Thoracic aorta (tissue), 2 donors: ENCODE measurements at regions not wholly inside any gene's neighbourhood (a gene's known extent, or its start where the extent isn't known, plus 50 kb on each side); places are given as distances from the start of the nearest gene placed in this dataset.

Experiments used
- ATAC-seq: fragments of 150-250 bp; one replicate; pipeline ENCODE4 v1.8.0; 2017; ENCODE audit warnings: low read depth; ENCODE audit not compliant: insufficient number of reproducible peaks, low FRiP score
- DNase-seq: peaks from one replicate; pipeline ENCODE4 v3.0.0-alpha.2; 2020; ENCODE audit warnings: low spot score
- H3K27ac ChIP-seq, 2 donors: fragments of 200-600 bp; sonication (generic); 1 replicate in 1 of 2; 2 replicates in 1 of 2; pipeline ENCODE4 v1.5.1; 2016; ENCODE audit warnings: mild to moderate bottlenecking in 2 of 2, moderate library complexity in 2 of 2
- H3K27me3 ChIP-seq: fragments of 200-600 bp; sonication (generic); replicated peaks from 2 replicates; pipeline ENCODE4 v1.6.0; 2016; ENCODE audit warnings: mild to moderate bottlenecking; ENCODE audit not compliant: insufficient read depth
- H3K36me3 ChIP-seq: fragments of 200-600 bp; sonication (generic); one replicate; pipeline ENCODE4 v1.5.1; 2016
- H3K4me1 ChIP-seq, 2 donors: fragments of 200-600 bp; sonication (generic); 1 replicate in 1 of 2; 2 replicates in 1 of 2; pipeline versions ENCODE4 v1.5.1 to v1.6.0; 2016; ENCODE audit warnings: low read depth in 2 of 2, mild to moderate bottlenecking in 1 of 2; ENCODE audit not compliant: control insufficient read depth in 1 of 2
- H3K4me3 ChIP-seq: fragments of 200-600 bp; sonication (generic); 2 replicates; pipeline ENCODE4 v1.5.1; 2016; ENCODE audit warnings: mild to moderate bottlenecking
- H3K9me3 ChIP-seq: fragments of 200-600 bp; sonication (generic); 2 replicates; pipeline ENCODE4 v1.5.1; 2016
- CTCF ChIP-seq: fragments of 200-600 bp; sonication (generic); IDR thresholded peaks from one replicate; pipeline ENCODE4 v1.5.1; 2019; ENCODE audit warnings: antibody characterized with exemption

GRCh38 chr10:52999681-53000080, 227.1 kb upstream of the MBL2 start:
- ATAC-seq, result no peak
- no peaks in the 10 kb centered on the region for H3K9me3 ChIP-seq
- no peak for TF ChIP-seq CTCF
- H3K36me3 ChIP-seq, result no peaks in the 10 kb centered on the region
- H3K4me1 ChIP-seq, result no peaks in the 10 kb centered on the region
- no peak overlapping the region for H3K27ac ChIP-seq
- no peak overlapping the region for H3K4me3 ChIP-seq
- no peak for DNase-seq
- no peaks in the 10 kb centered on the region for H3K27me3 ChIP-seq

- no peaks in the 10 kb centered on the region for H3K27me3 ChIP-seq
- no peak for ATAC-seq
- H3K9me3 ChIP-seq, result no peaks in the 10 kb centered on the region
- no peak overlapping the region for H3K27ac ChIP-seq
- H3K36me3 ChIP-seq, result no peaks in the 10 kb centered on the region
- no peak for DNase-seq
- no peak for TF ChIP-seq CTCF
- no peak overlapping the region for H3K4me3 ChIP-seq
- no peaks in the 10 kb centered on the region for H3K4me1 ChIP-seq
Observed at GRCh38 chr10:52999258-52999657, 226.7 kb upstream of the MBL2 start.

- H3K9me3 ChIP-seq, result no peaks in the 10 kb centered on the region
- no peaks in the 10 kb centered on the region for H3K27me3 ChIP-seq
- no peaks in the 10 kb centered on the region for H3K4me1 ChIP-seq
- no peaks in the 10 kb centered on the region for H3K36me3 ChIP-seq
- H3K27ac ChIP-seq, result no peak overlapping the region
- no peak overlapping the region for H3K4me3 ChIP-seq
- no peak for ATAC-seq
- no peak for TF ChIP-seq CTCF
- no peak for DNase-seq
Observed at GRCh38 chr10:52997007-52997406, 224.4 kb upstream of the MBL2 start.

GRCh38 chr10:52994370-52994769, 221.8 kb upstream of the MBL2 start:
- no peak for DNase-seq
- TF ChIP-seq CTCF, result no peak
- no peaks in the 10 kb centered on the region for H3K36me3 ChIP-seq
- H3K4me1 ChIP-seq, result no peaks in the 10 kb centered on the region
- H3K27ac ChIP-seq, result no peak overlapping the region
- no peak overlapping the region for H3K4me3 ChIP-seq
- ATAC-seq, result no peak
- no peaks in the 10 kb centered on the region for H3K9me3 ChIP-seq
- no peaks in the 10 kb centered on the region for H3K27me3 ChIP-seq

- no peaks in the 10 kb centered on the region for H3K9me3 ChIP-seq
- DNase-seq (no peak), ATAC-seq (no peak)
- no peak overlapping the region for H3K4me3 ChIP-seq
- no peak for TF ChIP-seq CTCF
- H3K27ac ChIP-seq, result no peak overlapping the region
- H3K36me3 ChIP-seq, result no peaks in the 10 kb centered on the region
- H3K27me3 ChIP-seq, result no peaks in the 10 kb centered on the region
- no peaks in the 10 kb centered on the region for H3K4me1 ChIP-seq
Observed at GRCh38 chr10:52993109-52993508, 220.5 kb upstream of the MBL2 start.
